ENCODE measurements at regions not wholly inside any gene's neighbourhood (a gene's known extent, or its start where the extent isn't known, plus 50 kb on each side); places are given as distances from the start of the nearest gene placed in this dataset.
"Not testable (repeated sequence)": the region's sequence is repeated elsewhere in the genome, so short reads cannot be mapped to it uniquely, and the experiment has no call there.

- DNase-seq (ENCODE audit: low read depth in 2 of 2): no peak
- H3K4me3 ChIP-seq (replicated peaks in 1 of 2; ENCODE audit: low read depth in 2 of 2, low read length in 2 of 2): no peak overlapping the region
- TF ChIP-seq CTCF (IDR thresholded peaks at IDR 0.05; ENCODE audit: low read depth, low read length): no peak
These were observed 122.6 kb upstream of the ID4 start for GRCh38 chr6:19714434-19715166.

GRCh38 chr6:19715167-19715551, 122.0 kb upstream of the ID4 start:
- H3K4me3 ChIP-seq (replicated peaks in 1 of 2; ENCODE audit: low read depth in 2 of 2, low read length in 2 of 2): no peak overlapping the region
- TF ChIP-seq CTCF (IDR thresholded peaks at IDR 0.05; ENCODE audit: low read depth, low read length): no peak
- no peak for DNase-seq (ENCODE audit: low read depth in 2 of 2)

GRCh38 chr6:19719691-19720128, 117.5 kb upstream of the ID4 start:
- peak; percentile 36 to 46 for DNase-seq (ENCODE audit: low read depth in 2 of 2)
- H3K4me3 ChIP-seq (replicated peaks in 1 of 2; ENCODE audit: low read depth in 2 of 2, low read length in 2 of 2): no peak overlapping the region
- no peak for TF ChIP-seq CTCF (IDR thresholded peaks at IDR 0.05; ENCODE audit: low read depth, low read length)

GRCh38 chr6:19721766-19722377, 115.3 kb upstream of the ID4 start:
- DNase-seq (ENCODE audit: low read depth in 2 of 2): no peak
- H3K4me3 ChIP-seq (replicated peaks in 1 of 2; ENCODE audit: low read depth in 2 of 2, low read length in 2 of 2): no peak overlapping the region
- TF ChIP-seq CTCF (IDR thresholded peaks at IDR 0.05; ENCODE audit: low read depth, low read length): no peak

GRCh38 chr6:19722999-19723398, 114.2 kb upstream of the ID4 start:
- no peak for DNase-seq (ENCODE audit: low read depth in 2 of 2)
- no peak overlapping the region for H3K4me3 ChIP-seq (replicated peaks in 1 of 2; ENCODE audit: low read depth in 2 of 2, low read length in 2 of 2)
- no peak for TF ChIP-seq CTCF (IDR thresholded peaks at IDR 0.05; ENCODE audit: low read depth, low read length)

GRCh38 chr6:19723545-19723944, 113.6 kb upstream of the ID4 start:
- no peak for TF ChIP-seq CTCF (IDR thresholded peaks at IDR 0.05; ENCODE audit: low read depth, low read length)
- DNase-seq (ENCODE audit: low read depth in 2 of 2): peak; percentile 62 to 81
- no peak overlapping the region for H3K4me3 ChIP-seq (replicated peaks in 1 of 2; ENCODE audit: low read depth in 2 of 2, low read length in 2 of 2)

- DNase-seq (ENCODE audit: low read depth in 2 of 2); H3K4me3 ChIP-seq (replicated peaks in 1 of 2; ENCODE audit: low read depth in 2 of 2, low read length in 2 of 2): not testable (repeated sequence)
These were observed 111.7 kb upstream of the ID4 start for GRCh38 chr6:19725436-19725835.

All from cardiac fibroblast (primary cell).